ENCODE measurements at regions not wholly inside any gene's neighbourhood (a gene's known extent, or its start where the extent isn't known, plus 50 kb on each side); places are given as distances from the start of the nearest gene placed in this dataset.

DNA sequence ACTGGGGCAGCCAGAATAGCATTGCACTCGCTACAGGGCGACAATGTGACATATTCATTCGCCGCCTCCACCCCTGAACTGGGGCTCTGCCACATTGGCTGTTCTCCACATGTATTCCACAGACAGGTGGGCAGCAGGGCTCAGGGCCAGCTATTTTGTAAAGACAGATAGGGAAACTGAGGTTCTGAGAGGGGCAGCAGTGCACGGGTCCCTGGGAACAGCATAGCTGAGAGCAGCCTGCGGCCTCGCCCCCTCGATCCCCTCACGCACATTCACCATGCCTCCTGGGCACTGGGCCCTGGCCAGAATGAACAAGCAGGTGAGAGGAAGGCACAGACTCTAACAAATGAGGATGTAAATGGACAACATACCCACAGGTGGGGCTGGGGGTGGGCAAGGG is 75.0 kb upstream of the SPATA12 start:
- no peak overlapping the region for H3K4me3 ChIP-seq
- intact Hi-C loops (cut with micrococcal nuclease; ENCODE audit: unreplicated experiment), result loop anchor here (10.0 kb wide), 2 partner anchors 131 to 491 kb away; no protein-coding TSS in a partner anchor
- peaks cover 8% of the 10 kb centered on the region for H3F3A ChIP-seq (ENCODE audit: insufficient read depth, low read depth)
- no peaks in the 10 kb centered on the region for H3K9me2 ChIP-seq (ENCODE audit: insufficient read depth)
- no peak overlapping the region for H3K27ac ChIP-seq
- peaks cover 10% of the 10 kb centered on the region for H3K4me1 ChIP-seq (replicated peaks; ENCODE audit: insufficient read depth)
- TF ChIP-seq, protein P1, sequence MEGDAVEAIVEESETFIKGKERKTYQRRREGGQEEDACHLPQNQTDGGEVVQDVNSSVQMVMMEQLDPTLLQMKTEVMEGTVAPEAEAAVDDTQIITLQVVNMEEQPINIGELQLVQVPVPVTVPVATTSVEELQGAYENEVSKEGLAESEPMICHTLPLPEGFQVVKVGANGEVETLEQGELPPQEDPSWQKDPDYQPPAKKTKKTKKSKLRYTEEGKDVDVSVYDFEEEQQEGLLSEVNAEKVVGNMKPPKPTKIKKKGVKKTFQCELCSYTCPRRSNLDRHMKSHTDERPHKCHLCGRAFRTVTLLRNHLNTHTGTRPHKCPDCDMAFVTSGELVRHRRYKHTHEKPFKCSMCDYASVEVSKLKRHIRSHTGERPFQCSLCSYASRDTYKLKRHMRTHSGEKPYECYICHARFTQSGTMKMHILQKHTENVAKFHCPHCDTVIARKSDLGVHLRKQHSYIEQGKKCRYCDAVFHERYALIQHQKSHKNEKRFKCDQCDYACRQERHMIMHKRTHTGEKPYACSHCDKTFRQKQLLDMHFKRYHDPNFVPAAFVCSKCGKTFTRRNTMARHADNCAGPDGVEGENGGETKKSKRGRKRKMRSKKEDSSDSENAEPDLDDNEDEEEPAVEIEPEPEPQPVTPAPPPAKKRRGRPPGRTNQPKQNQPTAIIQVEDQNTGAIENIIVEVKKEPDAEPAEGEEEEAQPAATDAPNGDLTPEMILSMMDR (conservative IDR thresholded peaks at IDR 0.05), result no peak
- no peak for TF ChIP-seq EZH2 (IDR thresholded peaks at IDR 0.05; ENCODE audit: low read depth)
- no peak overlapping the region for H3K4me2 ChIP-seq
- H2AFZ ChIP-seq, result no peak overlapping the region
- BruUV-seq (replicated peaks), result no TSS peak
- ChIA-PET POLR2A (ENCODE audit: unreplicated experiment) (no interaction called here), CTCF (no interaction called here)
- no peaks in the 10 kb centered on the region for H3K9me3 ChIP-seq (ENCODE audit: insufficient read depth, low read depth)
- no peaks in the 10 kb centered on the region for H3K79me2 ChIP-seq (ENCODE audit: low read depth)
- DNase-seq, result no peak
- H4K20me1 ChIP-seq (ENCODE audit: insufficient read depth), result no peaks in the 10 kb centered on the region; the same call in 1 of the 2 replicates
- no peaks in the 10 kb centered on the region for H3K36me3 ChIP-seq (ENCODE audit: low read depth)
- H3K27me3 ChIP-seq (ENCODE audit: insufficient read depth, low read depth), result no peaks in the 10 kb centered on the region

DNA sequence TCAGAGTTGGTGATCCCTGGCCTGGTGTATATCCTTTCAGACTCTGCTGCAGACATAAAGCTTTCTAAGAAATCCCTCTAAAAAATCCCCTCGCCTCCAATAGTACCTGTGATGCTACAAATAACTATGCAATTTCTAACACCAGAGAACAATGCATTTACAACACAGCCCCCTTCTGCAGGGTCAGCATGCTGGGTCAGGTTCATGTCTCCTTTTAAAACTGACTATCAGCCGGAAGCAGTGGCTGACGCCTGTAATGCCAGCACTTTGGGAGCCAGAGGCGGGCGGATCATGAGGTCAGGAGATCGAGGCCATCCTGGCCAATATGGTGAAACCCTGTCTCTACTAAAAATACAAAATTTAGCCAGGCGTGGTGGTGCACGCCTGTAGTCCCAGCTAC is 77.0 kb upstream of the SPATA12 start:
- Histone ChIP-seq H3K4me3 (no peak overlapping the region), H2AFZ (no peak overlapping the region), H3K4me2 (no peak overlapping the region), H4K20me1 (ENCODE audit: insufficient read depth) (no peaks in the 10 kb centered on the region), H3K27ac (no peak overlapping the region), H3K4me1 (replicated peaks; ENCODE audit: insufficient read depth) (peaks cover 10% of the 10 kb centered on the region), H3K9me3 (ENCODE audit: insufficient read depth, low read depth) (no peaks in the 10 kb centered on the region), H3K79me2 (ENCODE audit: low read depth) (0 out of 2 replicates have a peak, but pooled peaks cover 5% of the 10 kb centered on the region), H3F3A (ENCODE audit: insufficient read depth, low read depth) (peaks cover 8% of the 10 kb centered on the region), H3K36me3 (ENCODE audit: low read depth) (no peaks in the 10 kb centered on the region), H3K27me3 (ENCODE audit: insufficient read depth, low read depth) (no peaks in the 10 kb centered on the region), H3K9me2 (ENCODE audit: insufficient read depth) (no peaks in the 10 kb centered on the region)
- intact Hi-C loops (cut with micrococcal nuclease; ENCODE audit: unreplicated experiment), result loop anchor here (10.0 kb wide), 2 partner anchors 129 to 489 kb away; no protein-coding TSS in a partner anchor
- CTCF ChIA-PET, result no interaction called here
- TF ChIP-seq, protein P1 (conservative IDR thresholded peaks at IDR 0.05), result no peak
- no peak for TF ChIP-seq EZH2 (IDR thresholded peaks at IDR 0.05; ENCODE audit: low read depth)
- no TSS peak for BruUV-seq (replicated peaks)
- no peak for DNase-seq
- POLR2A ChIA-PET (ENCODE audit: unreplicated experiment), result interaction anchor here (0.5 kb wide), 1 partner anchor 225 kb away, joined by 4 read pairs; no protein-coding TSS in a partner anchor

DNA sequence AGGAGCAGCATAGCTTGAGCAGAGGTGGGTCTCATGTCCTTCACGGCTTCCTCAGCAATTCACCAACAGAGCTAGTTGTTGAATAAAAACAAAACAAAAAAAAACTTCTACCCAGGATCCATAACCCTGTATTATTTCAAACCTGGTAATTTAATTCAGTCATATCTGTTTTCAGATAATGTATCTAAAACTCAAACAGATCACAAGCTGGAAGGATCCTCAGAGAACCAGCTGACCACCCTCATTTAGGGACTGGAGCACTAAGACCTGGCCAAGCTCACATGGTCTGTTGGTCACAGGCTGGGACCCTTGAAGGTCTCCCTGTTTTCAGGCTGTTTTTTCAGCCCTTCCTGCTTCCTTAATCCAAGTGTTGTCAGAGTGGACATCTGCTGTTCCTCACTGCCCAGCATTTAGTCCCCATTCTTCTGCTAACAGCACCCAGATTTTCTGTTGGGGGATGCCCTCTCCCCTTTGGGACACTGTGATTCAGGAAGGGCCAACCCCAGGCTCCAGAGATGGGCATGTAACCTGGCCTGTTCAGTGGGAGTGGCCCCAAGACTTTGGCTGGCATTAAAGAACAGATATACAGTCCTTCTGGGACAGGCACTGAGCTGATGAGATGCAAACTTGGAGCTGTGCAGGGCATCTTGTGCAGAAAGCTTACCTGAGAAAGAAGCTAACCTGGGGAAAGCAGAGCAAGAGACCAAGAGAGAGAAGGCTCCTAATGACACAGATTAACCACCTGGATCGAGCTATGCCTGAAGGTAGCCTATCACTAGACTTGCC is 78.8 kb upstream of the SPATA12 start:
- Histone ChIP-seq H3K79me2 (ENCODE audit: low read depth) (0 out of 2 replicates have a peak, but pooled peaks cover 5% of the 10 kb centered on the region), H3K4me1 (replicated peaks; ENCODE audit: insufficient read depth) (peaks cover 10% of the 10 kb centered on the region), H4K20me1 (ENCODE audit: insufficient read depth) (no peaks in the 10 kb centered on the region), H3K27me3 (ENCODE audit: insufficient read depth, low read depth) (no peaks in the 10 kb centered on the region), H3K4me3 (no peak overlapping the region), H3K27ac (peak overlapping the region; percentile 56), H3K4me2 (peak overlapping the region; percentile 42), H3K9me2 (ENCODE audit: insufficient read depth) (no peaks in the 10 kb centered on the region), H3K9me3 (ENCODE audit: insufficient read depth, low read depth) (no peaks in the 10 kb centered on the region), H3K36me3 (ENCODE audit: low read depth) (no peaks in the 10 kb centered on the region), H3F3A (ENCODE audit: insufficient read depth, low read depth) (peaks cover 8% of the 10 kb centered on the region), H2AFZ (no peak overlapping the region)
- POLR2A ChIA-PET (ENCODE audit: unreplicated experiment), result no interaction called here
- DNase-seq, result no peak
- TF ChIP-seq, protein P1 (conservative IDR thresholded peaks at IDR 0.05), result no peak
- TF ChIP-seq EZH2 (IDR thresholded peaks at IDR 0.05; ENCODE audit: low read depth), result no peak
- intact Hi-C loops (cut with micrococcal nuclease; ENCODE audit: unreplicated experiment), result loop anchor here (2.0 to 10.0 kb wide), 3 partner anchors 127 to 487 kb away; no protein-coding TSS in a partner anchor
- CTCF ChIA-PET, result interaction anchor here (0.6 kb wide), 1 partner anchor 280 kb away, joined by 5 read pairs; no protein-coding TSS in a partner anchor
- no TSS peak for BruUV-seq (replicated peaks)
